HG02763 (cell line): ENCODE measurements at regions not wholly inside any gene's neighbourhood (a gene's known extent, or its start where the extent isn't known, plus 50 kb on each side); places are given as distances from the start of the nearest gene placed in this dataset.
"Not testable (repeated sequence)": the region's sequence is repeated elsewhere in the genome, so short reads cannot be mapped to it uniquely, and the experiment has no call there.

ENCODE experiments used
- ATAC-seq: cut with Tn5 transposase; IDR thresholded peaks from one replicate; pipeline ENCODE4 v1.9.1; 2021; ENCODE audit warnings: mild to moderate bottlenecking, moderate library complexity; ENCODE audit not compliant: unreplicated experiment

GRCh38 chr13:55560331-55560730 lies 1580.4 kb upstream of the PRR20A start:
- no peak for ATAC-seq

- no peak for ATAC-seq
Measured at GRCh38 chr13:55563267-55563666, 1577.5 kb upstream of the PRR20A start.

GRCh38 chr13:55566334-55566733 lies 1574.4 kb upstream of the PRR20A start:
- ATAC-seq: no peak

GRCh38 chr13:55566779-55567178 lies 1573.9 kb upstream of the PRR20A start:
- ATAC-seq: no peak

GRCh38 chr13:55567721-55568625 lies 1572.7 kb upstream of the PRR20A start:
- no peak for ATAC-seq

- ATAC-seq: no peak
Measured at GRCh38 chr13:55569082-55569481, 1571.6 kb upstream of the PRR20A start.

GRCh38 chr13:55569514-55569913 lies 1571.2 kb upstream of the PRR20A start:
- ATAC-seq: no peak

- no peak for ATAC-seq
Measured at GRCh38 chr13:55570371-55570770, 1570.3 kb upstream of the PRR20A start.

GRCh38 chr13:55571237-55571867 lies 1569.4 kb upstream of the PRR20A start:
- ATAC-seq: no peak

- no peak for ATAC-seq
Measured at GRCh38 chr13:55572408-55572807, 1568.3 kb upstream of the PRR20A start.

GRCh38 chr13:55572862-55573261 lies 1567.9 kb upstream of the PRR20A start:
- ATAC-seq: no peak

GRCh38 chr13:55573565-55573964 lies 1567.2 kb upstream of the PRR20A start:
- no peak for ATAC-seq

GRCh38 chr13:55576389-55576788 lies 1564.3 kb upstream of the PRR20A start:
- ATAC-seq: no peak

GRCh38 chr13:55577082-55577846 lies 1563.5 kb upstream of the PRR20A start:
- ATAC-seq: no peak

GRCh38 chr13:55577847-55578210 lies 1562.9 kb upstream of the PRR20A start:
- no peak for ATAC-seq

- ATAC-seq: not testable (repeated sequence)
Measured at GRCh38 chr13:55582294-55582693, 1558.4 kb upstream of the PRR20A start.

- no peak for ATAC-seq
Measured at GRCh38 chr13:55583953-55584593, 1556.6 kb upstream of the PRR20A start.

- ATAC-seq: no peak
Measured at GRCh38 chr13:55602784-55603183, 1537.9 kb upstream of the PRR20A start.

- ATAC-seq: no peak
Measured at GRCh38 chr13:55606045-55606665, 1534.6 kb upstream of the PRR20A start.

GRCh38 chr13:55613429-55614187 lies 1527.1 kb upstream of the PRR20A start:
- no peak for ATAC-seq
